ENCODE measurements at regions not wholly inside any gene's neighbourhood (a gene's known extent, or its start where the extent isn't known, plus 50 kb on each side); places are given as distances from the start of the nearest gene placed in this dataset.
"Not testable (repeated sequence)": the region's sequence is repeated elsewhere in the genome, so short reads cannot be mapped to it uniquely, and the experiment has no call there.

DNA sequence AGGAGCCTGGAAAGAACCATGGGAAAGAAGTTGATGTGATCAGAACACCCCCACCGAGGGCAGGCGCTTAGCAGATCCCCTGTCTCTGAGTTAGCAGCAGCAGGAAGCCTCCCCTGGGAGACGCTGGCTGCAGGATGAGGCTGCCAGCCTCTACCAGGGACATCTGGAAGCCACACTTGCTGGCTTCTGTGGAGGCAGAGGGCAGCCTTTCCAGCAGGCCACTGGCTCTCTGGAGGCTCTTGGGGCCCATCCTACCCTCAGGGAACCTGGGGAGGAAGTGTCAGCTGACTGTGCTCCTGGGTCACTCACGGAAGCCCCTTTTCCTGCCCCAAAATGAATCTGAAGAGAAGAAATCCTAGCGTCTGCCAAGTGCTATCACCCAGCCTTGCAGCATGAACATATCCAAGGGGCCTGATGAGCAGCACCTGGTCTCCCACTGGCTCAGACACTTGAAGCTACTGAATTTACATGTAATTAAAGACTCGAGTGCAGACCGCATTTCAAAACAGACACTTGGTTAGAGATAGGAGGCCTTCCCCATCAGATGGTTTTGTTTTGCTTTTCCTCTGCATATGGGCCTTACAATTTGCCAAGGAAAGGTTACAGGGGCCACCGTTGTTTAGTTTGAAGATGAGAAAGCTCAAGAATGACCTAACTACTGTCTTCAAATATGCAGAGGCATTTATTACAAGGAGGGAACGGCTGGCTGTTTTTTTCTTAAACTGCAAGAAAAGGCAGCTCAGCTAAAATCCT is 142.1 kb downstream of the BCL2L11 start:
- H3K4me2 ChIP-seq; H3F3A ChIP-seq (replicated peaks; ENCODE audit: insufficient read depth); H2AFZ ChIP-seq (ENCODE audit: low read depth); H3K79me2 ChIP-seq (ENCODE audit: insufficient read depth); H3K9ac ChIP-seq; POLR2A ChIA-PET; H3K9me2 ChIP-seq; H3K9me3 ChIP-seq; H3K4me1 ChIP-seq (ENCODE audit: control insufficient read depth in 1 of 2, insufficient read depth in 2 of 2, low read depth in 1 of 2, low read length in 1 of 2); H3K4me3 ChIP-seq (ENCODE audit: low read depth in 2 of 2, low read length in 1 of 2); H3K36me3 ChIP-seq (replicated peaks in 1 of 2; ENCODE audit: control insufficient read depth in 1 of 2, insufficient read depth in 2 of 2, low read length in 1 of 2); CTCF ChIA-PET; H3K27me3 ChIP-seq (ENCODE audit: insufficient read depth); H4K20me1 ChIP-seq (ENCODE audit: insufficient read depth): not testable (repeated sequence)
- DNase-seq, result peak; percentile 21
- peak overlapping the region in 1 of 2 experiments; percentile 47; a peak in 1 of 4 replicates for H3K27ac ChIP-seq (ENCODE audit: low read depth in 2 of 2, low read length in 1 of 2)
- 90% methylated on average over 4 of the region's 9 CpGs for WGBS (ENCODE audit: low lambda C conversion rate)

DNA sequence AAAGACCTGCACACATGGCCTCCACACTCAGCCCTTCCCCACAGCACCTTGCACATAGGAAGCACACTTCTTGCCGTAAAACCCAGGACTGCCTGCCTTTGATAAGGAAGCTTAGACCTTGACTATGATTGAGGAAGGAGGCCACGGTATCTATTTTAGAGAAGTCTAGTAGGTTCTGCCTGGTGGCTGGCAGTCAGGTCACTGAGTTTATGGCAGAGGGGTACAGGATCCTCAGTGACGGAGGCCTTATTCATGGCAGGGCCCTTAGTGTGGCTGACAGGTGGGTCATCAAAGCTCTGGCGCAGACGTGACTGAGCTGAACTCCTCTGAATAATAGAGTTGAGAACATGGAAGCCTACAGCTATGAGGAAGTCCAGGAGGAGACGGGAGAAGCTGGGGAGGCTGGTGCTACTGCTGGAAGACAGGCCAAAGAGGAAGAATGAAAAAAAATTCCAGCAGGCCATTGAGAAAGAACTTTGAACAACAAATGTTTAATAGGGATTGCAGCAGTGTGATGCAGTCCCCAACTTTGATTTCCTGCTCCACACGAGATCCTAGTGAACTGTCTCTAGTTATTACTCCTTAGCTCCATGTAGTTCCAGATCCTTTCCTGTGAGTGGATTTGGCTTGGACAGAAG is 142.8 kb downstream of the BCL2L11 start:
- H3K9ac ChIP-seq; H3K79me2 ChIP-seq (ENCODE audit: insufficient read depth); H3F3A ChIP-seq (replicated peaks; ENCODE audit: insufficient read depth); POLR2A ChIA-PET; H4K20me1 ChIP-seq (ENCODE audit: insufficient read depth); CTCF ChIA-PET; H3K9me3 ChIP-seq; H3K36me3 ChIP-seq (replicated peaks in 1 of 2; ENCODE audit: control insufficient read depth in 1 of 2, insufficient read depth in 2 of 2, low read length in 1 of 2); DNase-seq; H3K4me2 ChIP-seq; H3K4me1 ChIP-seq (ENCODE audit: control insufficient read depth in 1 of 2, insufficient read depth in 2 of 2, low read depth in 1 of 2, low read length in 1 of 2); H3K27me3 ChIP-seq (ENCODE audit: insufficient read depth); H3K4me3 ChIP-seq (ENCODE audit: low read depth in 2 of 2, low read length in 1 of 2); H2AFZ ChIP-seq (ENCODE audit: low read depth); H3K9me2 ChIP-seq; H3K27ac ChIP-seq (ENCODE audit: low read depth in 2 of 2, low read length in 1 of 2): not testable (repeated sequence)
- no CpG with 5 or more reads among the region's 7 CpGs for WGBS (ENCODE audit: low lambda C conversion rate)

DNA sequence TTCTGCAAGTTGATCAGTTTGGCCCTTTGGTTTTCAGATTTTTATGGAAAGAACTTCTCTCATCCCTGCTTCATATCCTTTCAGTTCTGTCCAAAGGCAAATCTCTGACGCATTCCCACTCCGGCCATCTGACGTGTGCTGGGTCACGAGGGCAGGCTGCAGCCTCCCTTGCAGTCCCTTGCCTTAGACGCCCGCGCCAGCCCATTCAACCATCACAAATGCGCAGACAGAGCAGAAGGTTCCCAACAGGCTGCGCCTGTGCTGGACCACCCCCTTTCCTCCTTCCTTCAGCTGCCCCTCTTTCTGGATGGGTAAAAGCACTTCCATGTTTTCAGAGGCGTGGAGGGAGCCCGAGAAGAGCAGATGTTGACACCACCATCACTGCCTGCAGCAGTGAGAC is 144.2 kb downstream of the BCL2L11 start:
- H3F3A ChIP-seq (replicated peaks; ENCODE audit: insufficient read depth); CTCF ChIA-PET; POLR2A ChIA-PET: not testable (repeated sequence)

DNA sequence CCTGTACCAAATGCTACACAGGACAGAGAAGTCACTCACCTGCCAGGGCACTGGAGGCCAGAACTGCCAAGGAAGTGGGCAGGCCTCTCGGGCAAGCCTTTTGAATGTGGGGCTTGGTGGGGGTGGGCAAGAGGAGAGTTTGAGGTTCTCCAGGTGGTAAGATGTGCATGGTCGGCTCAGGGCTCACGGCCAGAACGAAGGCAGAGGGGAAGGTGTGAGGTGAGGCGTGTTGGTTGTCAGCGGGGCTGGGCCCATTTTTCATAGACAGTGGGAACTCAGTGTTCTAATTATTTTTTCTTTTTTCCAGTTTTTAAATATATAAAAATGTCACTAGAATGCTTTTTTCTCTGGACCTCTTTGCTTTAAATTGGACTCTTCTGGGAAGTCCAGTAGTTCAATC is 145.8 kb downstream of the BCL2L11 start:
- H3K9me3 ChIP-seq; H3K4me3 ChIP-seq (ENCODE audit: low read depth in 2 of 2, low read length in 1 of 2); DNase-seq; H3K4me1 ChIP-seq (ENCODE audit: control insufficient read depth in 1 of 2, insufficient read depth in 2 of 2, low read depth in 1 of 2, low read length in 1 of 2); POLR2A ChIA-PET; H3K9ac ChIP-seq; CTCF ChIA-PET; H3K4me2 ChIP-seq; H3K9me2 ChIP-seq; H3K79me2 ChIP-seq (ENCODE audit: insufficient read depth); H4K20me1 ChIP-seq (ENCODE audit: insufficient read depth); H3K36me3 ChIP-seq (replicated peaks in 1 of 2; ENCODE audit: control insufficient read depth in 1 of 2, insufficient read depth in 2 of 2, low read length in 1 of 2); H3F3A ChIP-seq (replicated peaks; ENCODE audit: insufficient read depth); H2AFZ ChIP-seq (ENCODE audit: low read depth); H3K27me3 ChIP-seq (ENCODE audit: insufficient read depth): not testable (repeated sequence)
- peak overlapping the region in 1 of 2 experiments; percentile 69; a peak in 2 of 4 replicates for H3K27ac ChIP-seq (ENCODE audit: low read depth in 2 of 2, low read length in 1 of 2)
- WGBS (ENCODE audit: low lambda C conversion rate), result 97% methylated on average over 6 of the region's 6 CpGs

More for the DNA sequence above, 144.2 kb downstream of the BCL2L11 start:
- not testable (repeated sequence) for H3K79me2 ChIP-seq (ENCODE audit: insufficient read depth); H3K4me2 ChIP-seq; H3K27me3 ChIP-seq (ENCODE audit: insufficient read depth); H3K9me2 ChIP-seq; H4K20me1 ChIP-seq (ENCODE audit: insufficient read depth); H3K9ac ChIP-seq; H2AFZ ChIP-seq (ENCODE audit: low read depth); H3K36me3 ChIP-seq (replicated peaks in 1 of 2; ENCODE audit: control insufficient read depth in 1 of 2, insufficient read depth in 2 of 2, low read length in 1 of 2); H3K4me3 ChIP-seq (ENCODE audit: low read depth in 2 of 2, low read length in 1 of 2); H3K9me3 ChIP-seq; H3K27ac ChIP-seq (ENCODE audit: low read depth in 2 of 2, low read length in 1 of 2); H3K4me1 ChIP-seq (ENCODE audit: control insufficient read depth in 1 of 2, insufficient read depth in 2 of 2, low read depth in 1 of 2, low read length in 1 of 2); DNase-seq
- WGBS (ENCODE audit: low lambda C conversion rate), result 98% methylated on average over 9 of the region's 11 CpGs
